Breast epithelium (tissue), 3 donors: ENCODE measurements at regions not wholly inside any gene's neighbourhood (a gene's known extent, or its start where the extent isn't known, plus 50 kb on each side); places are given as distances from the start of the nearest gene placed in this dataset.

Source experiments
- CTCF ChIP-seq, 3 donors: fragments of 450-650 bp; IDR thresholded peaks; one replicate each; pipeline ENCODE4 v1.5.1; 2016 to 2017; ENCODE audit warnings: antibody characterized with exemption in 3 of 3, mild to moderate bottlenecking in 3 of 3, moderate library complexity in 3 of 3
- POLR2A ChIP-seq: fragments of 450-650 bp; IDR thresholded peaks from one replicate; pipeline ENCODE4 v1.6.1; 2016; ENCODE audit warnings: antibody characterized with exemption, mild to moderate bottlenecking, moderate library complexity
- POLR2AphosphoS5 ChIP-seq, 3 donors: sonication (generic); formaldehyde crosslinking; IDR thresholded peaks; one replicate each; pipeline ENCODE4 v1.6.1; 2017; ENCODE audit warnings: antibody characterized with exemption in 3 of 3

- no peak for TF ChIP-seq CTCF (IDR thresholded peaks at IDR 0.05)
- no peak for TF ChIP-seq POLR2A
- no peak for TF ChIP-seq POLR2AphosphoS5 (IDR thresholded peaks at IDR 0.05)
Measured at GRCh38 chr12:107415834-107416233, 269.8 kb upstream of the PWP1 start.
